GM21528 (cell line): ENCODE measurements at regions not wholly inside any gene's neighbourhood (a gene's known extent, or its start where the extent isn't known, plus 50 kb on each side); places are given as distances from the start of the nearest gene placed in this dataset.

ENCODE experiments used
- ATAC-seq: cut with Tn5 transposase; IDR thresholded peaks from one replicate; pipeline ENCODE4 v1.9.1; 2021; ENCODE audit warnings: mild to moderate bottlenecking, moderate library complexity; ENCODE audit not compliant: unreplicated experiment, low FRiP score

GRCh38 chr13:71090990-71091389 lies 776.0 kb downstream of the DACH1 start:
- no peak for ATAC-seq

- no peak for ATAC-seq
Observed at GRCh38 chr13:71089056-71089455, 777.9 kb downstream of the DACH1 start.

GRCh38 chr13:71087432-71087831 lies 779.6 kb downstream of the DACH1 start:
- no peak for ATAC-seq

- ATAC-seq: no peak
Observed at GRCh38 chr13:71087006-71087405, 780.0 kb downstream of the DACH1 start.

- no peak for ATAC-seq
Observed at GRCh38 chr13:71082631-71083030, 784.4 kb downstream of the DACH1 start.

GRCh38 chr13:71079638-71080037 lies 787.4 kb downstream of the DACH1 start:
- no peak for ATAC-seq

- ATAC-seq: no peak
Observed at GRCh38 chr13:71068041-71068440, 799.0 kb downstream of the DACH1 start.

GRCh38 chr13:71067165-71067815 lies 799.7 kb downstream of the DACH1 start:
- ATAC-seq: no peak

- no peak for ATAC-seq
Observed at GRCh38 chr13:71056581-71056980, 810.4 kb downstream of the DACH1 start.

GRCh38 chr13:71055644-71056043 lies 811.4 kb downstream of the DACH1 start:
- no peak for ATAC-seq

GRCh38 chr13:71055047-71055446 lies 812.0 kb downstream of the DACH1 start:
- ATAC-seq: no peak

GRCh38 chr13:71054358-71054757 lies 812.6 kb downstream of the DACH1 start:
- peak; percentile 92 for ATAC-seq

- no peak for ATAC-seq
Observed at GRCh38 chr13:71051573-71051972, 815.4 kb downstream of the DACH1 start.

GRCh38 chr13:71046360-71047079 lies 820.5 kb downstream of the DACH1 start:
- ATAC-seq: no peak

- ATAC-seq: no peak
Observed at GRCh38 chr13:71045101-71045500, 821.9 kb downstream of the DACH1 start.

- no peak for ATAC-seq
Observed at GRCh38 chr13:71039440-71039839, 827.6 kb downstream of the DACH1 start.

GRCh38 chr13:71034018-71034417 lies 833.0 kb downstream of the DACH1 start:
- no peak for ATAC-seq

- ATAC-seq: no peak
Observed at GRCh38 chr13:71033026-71033425, 834.0 kb downstream of the DACH1 start.

GRCh38 chr13:71030784-71031183 lies 836.2 kb downstream of the DACH1 start:
- no peak for ATAC-seq

- ATAC-seq: no peak
Observed at GRCh38 chr13:71028884-71029283, 838.1 kb downstream of the DACH1 start.

GRCh38 chr13:71021825-71022422 lies 845.1 kb downstream of the DACH1 start:
- ATAC-seq: no peak

GRCh38 chr13:71018995-71019394 lies 848.0 kb downstream of the DACH1 start:
- ATAC-seq: no peak
